HG03097 (cell line): ENCODE measurements at regions not wholly inside any gene's neighbourhood (a gene's known extent, or its start where the extent isn't known, plus 50 kb on each side); places are given as distances from the start of the nearest gene placed in this dataset.

Experiments
- ATAC-seq: cut with Tn5 transposase; IDR thresholded peaks from one replicate; pipeline ENCODE4 v1.9.1; 2021; ENCODE audit not compliant: unreplicated experiment, low FRiP score

GRCh38 chr10:108755646-108756045, 1167.7 kb downstream of the XPNPEP1 start:
- no peak for ATAC-seq

- ATAC-seq, result no peak
Measured at GRCh38 chr10:108753326-108753725, 1170.0 kb downstream of the XPNPEP1 start.

- ATAC-seq, result no peak
Measured at GRCh38 chr10:108749042-108749441, 1174.3 kb downstream of the XPNPEP1 start.

GRCh38 chr10:108736111-108736510, 1187.2 kb downstream of the XPNPEP1 start:
- ATAC-seq, result no peak

GRCh38 chr10:108735380-108735779, 1187.9 kb downstream of the XPNPEP1 start:
- no peak for ATAC-seq

GRCh38 chr10:108721874-108722273, 1201.4 kb downstream of the XPNPEP1 start:
- ATAC-seq, result no peak

GRCh38 chr10:108716352-108716751, 1207.0 kb downstream of the XPNPEP1 start:
- no peak for ATAC-seq

GRCh38 chr10:108709927-108710722, 1213.2 kb downstream of the XPNPEP1 start:
- ATAC-seq, result no peak

GRCh38 chr10:108708363-108708762, 1214.9 kb downstream of the XPNPEP1 start:
- ATAC-seq, result no peak

GRCh38 chr10:108696792-108697477, 1226.4 kb downstream of the XPNPEP1 start:
- peak; percentile 94 for ATAC-seq

- no peak for ATAC-seq
Measured at GRCh38 chr10:108691126-108691525, 1232.2 kb downstream of the XPNPEP1 start.

GRCh38 chr10:108690530-108690929, 1232.8 kb downstream of the XPNPEP1 start:
- ATAC-seq, result no peak

GRCh38 chr10:108689891-108690290, 1233.4 kb downstream of the XPNPEP1 start:
- ATAC-seq, result no peak

- ATAC-seq, result no peak
Measured at GRCh38 chr10:108688314-108688713, 1235.0 kb downstream of the XPNPEP1 start.

GRCh38 chr10:108685863-108686531, 1237.3 kb downstream of the XPNPEP1 start:
- no peak for ATAC-seq

- ATAC-seq, result no peak
Measured at GRCh38 chr10:108684431-108684830, 1238.9 kb downstream of the XPNPEP1 start.

- no peak for ATAC-seq
Measured at GRCh38 chr10:108673741-108674140, 1249.6 kb downstream of the XPNPEP1 start.

GRCh38 chr10:108663587-108663986, 1259.7 kb downstream of the XPNPEP1 start:
- no peak for ATAC-seq

GRCh38 chr10:108662975-108663374, 1260.3 kb downstream of the XPNPEP1 start:
- no peak for ATAC-seq

GRCh38 chr10:108655057-108655456, 1268.3 kb downstream of the XPNPEP1 start:
- ATAC-seq, result no peak

GRCh38 chr10:108653531-108653930, 1269.8 kb downstream of the XPNPEP1 start:
- ATAC-seq, result no peak
